Activated CD8-positive, alpha-beta T cell treated with anti-CD3 and anti-CD28 coated beads, Interleukin-2, amount 10 ng/mL, durations not matched to agents 7 days and 5 days (primary cell): ENCODE measurements at regions not wholly inside any gene's neighbourhood (a gene's known extent, or its start where the extent isn't known, plus 50 kb on each side); places are given as distances from the start of the nearest gene placed in this dataset.
A peak's percentile ranks its signal among the peaks of the same experiment; 100 is the strongest.
"Not testable (repeated sequence)": the region's sequence is repeated elsewhere in the genome, so short reads cannot be mapped to it uniquely, and the experiment has no call there.

Experiments
- ATAC-seq: fragments of 150-1000 bp; cut with Tn5 transposase; one replicate; pipeline ENCODE4 v1.10.0; 2021; ENCODE audit warnings: moderate library complexity
- CTCF ChIA-PET: fragments of 350-600 bp; sonication (Branson Sonifier 250); formaldehyde crosslinking; loops from one replicate; lab custom pipeline; 2021; ENCODE audit warnings: antibody characterized with exemption; lab: Charles Lee
- POLR2A ChIA-PET: fragments of 350-600 bp; sonication (Branson Sonifier 250); formaldehyde crosslinking; loops from one replicate; lab custom pipeline; 2021; ENCODE audit warnings: antibody characterized with exemption; lab: Charles Lee
- DNase-seq: peaks from one replicate; pipeline ENCODE4 v3.0.0-alpha.2; 2020
- H3K27ac Mint-ChIP-seq: one replicate; pipeline ENCODE4 v1.8.0; 2021; ENCODE audit warnings: mild to moderate bottlenecking, mixed read lengths
- H3K27me3 Mint-ChIP-seq: one replicate; pipeline ENCODE4 v1.8.0; 2021; ENCODE audit warnings: low read depth, mixed read lengths
- H3K36me3 Mint-ChIP-seq: one replicate; pipeline ENCODE4 v1.8.0; 2021; ENCODE audit warnings: low read depth, mixed read lengths
- H3K4me1 Mint-ChIP-seq: one replicate; pipeline ENCODE4 v1.8.0; 2021; ENCODE audit warnings: low read depth, mixed read lengths
- H3K4me3 Mint-ChIP-seq: one replicate; pipeline ENCODE4 v1.8.0; 2021; ENCODE audit warnings: mild to moderate bottlenecking, mixed read lengths
- H3K9me3 Mint-ChIP-seq: one replicate; pipeline ENCODE4 v1.8.0; 2022; ENCODE audit warnings: mixed read lengths; ENCODE audit not compliant: insufficient read depth

DNA sequence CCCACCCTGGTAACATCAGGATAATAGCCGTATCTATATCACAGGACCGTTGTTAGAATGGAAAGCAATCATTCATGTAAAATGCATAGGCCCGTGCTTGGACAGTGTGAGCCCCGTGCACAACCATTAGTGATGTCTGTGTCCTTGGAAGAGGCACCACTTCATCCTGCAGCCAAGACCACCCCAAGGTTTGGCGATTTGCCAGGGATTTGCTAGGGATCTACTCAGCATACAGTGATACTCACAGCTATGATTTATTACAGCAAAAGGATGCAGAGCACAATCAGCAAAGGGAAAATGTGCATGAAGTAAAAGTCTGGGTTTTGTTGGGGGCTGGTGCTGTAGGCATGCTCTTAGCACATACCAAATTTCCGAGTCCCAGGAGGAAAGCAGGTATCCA is 115.9 kb upstream of the PHACTR3 start:
- H3K36me3 Mint-ChIP-seq, H3K9me3 Mint-ChIP-seq, DNase-seq, ATAC-seq, H3K4me1 Mint-ChIP-seq, H3K27ac Mint-ChIP-seq, POLR2A ChIA-PET, H3K4me3 Mint-ChIP-seq, CTCF ChIA-PET, H3K27me3 Mint-ChIP-seq: not testable (repeated sequence)

DNA sequence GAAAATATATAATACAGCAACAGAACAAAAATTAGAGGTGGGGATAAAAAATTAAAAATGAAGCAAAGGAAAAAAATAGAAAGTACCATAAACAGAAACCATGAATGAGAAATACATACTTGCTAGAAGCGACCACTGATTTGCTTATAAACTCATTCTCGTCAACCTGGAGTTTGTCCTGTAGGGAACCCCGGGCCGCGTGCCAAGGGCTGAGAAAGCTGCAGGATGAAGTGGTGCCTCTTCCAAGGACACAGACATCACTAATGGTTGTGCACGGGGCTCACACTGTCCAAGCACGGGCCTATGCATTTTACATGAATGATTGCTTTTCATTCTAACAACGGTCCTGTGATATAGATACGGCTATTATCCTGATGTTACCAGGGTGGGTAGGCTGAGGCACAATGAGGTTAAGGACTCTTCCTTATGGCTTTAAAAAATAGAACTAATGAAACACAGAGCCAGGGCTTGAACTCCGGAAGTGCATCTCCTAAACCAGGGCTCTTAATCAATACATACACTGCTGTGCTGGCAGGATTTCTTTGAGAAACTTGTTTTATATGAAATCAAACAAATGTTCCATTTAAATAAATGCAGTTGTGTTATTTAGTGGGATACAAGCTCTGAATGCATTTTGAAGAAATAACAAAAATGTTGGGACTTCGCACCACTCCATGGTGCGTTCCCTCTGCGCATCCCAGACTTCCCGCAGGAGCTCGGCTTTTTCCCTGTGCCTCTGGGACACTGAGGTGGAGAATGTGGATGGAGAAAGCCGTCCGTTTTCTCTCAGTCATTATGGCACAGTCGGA is 113.9 kb upstream of the PHACTR3 start:
- H3K27ac Mint-ChIP-seq, ATAC-seq, H3K36me3 Mint-ChIP-seq, DNase-seq, H3K4me1 Mint-ChIP-seq, H3K9me3 Mint-ChIP-seq, H3K27me3 Mint-ChIP-seq, H3K4me3 Mint-ChIP-seq, POLR2A ChIA-PET: not testable (repeated sequence)
- CTCF ChIA-PET, result interaction anchor here (0.7 kb wide), 1 partner anchor 81 kb away, joined by 3 read pairs; no protein-coding TSS in a partner anchor

DNA sequence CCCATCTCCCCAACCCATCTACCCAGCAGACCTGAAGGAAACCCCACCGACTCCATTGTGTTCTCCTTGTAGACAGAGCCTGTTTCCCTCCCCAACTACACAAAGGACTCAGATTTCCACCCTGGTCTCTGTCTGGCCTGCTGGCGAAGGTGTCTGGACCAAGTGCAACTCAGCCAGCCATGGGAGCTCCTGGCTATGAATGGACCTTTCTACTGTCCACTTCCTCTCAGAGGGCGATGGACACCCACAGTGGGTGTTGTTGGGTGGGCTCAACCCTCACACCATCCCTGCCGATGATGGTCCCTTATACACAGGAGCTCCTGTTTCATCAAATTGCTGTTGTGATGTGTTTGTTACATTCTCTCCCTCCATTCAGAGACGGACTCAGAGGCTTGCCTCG is 112.5 kb upstream of the PHACTR3 start:
- H3K27ac Mint-ChIP-seq, result no peak overlapping the region
- DNase-seq (no peak), ATAC-seq (no peak)
- ChIA-PET CTCF (no interaction called here), POLR2A (no interaction called here)
- H3K4me1 Mint-ChIP-seq, result no peaks in the 10 kb centered on the region
- no peaks in the 10 kb centered on the region for H3K27me3 Mint-ChIP-seq
- H3K4me3 Mint-ChIP-seq, result no peak overlapping the region
- no peaks in the 10 kb centered on the region for H3K9me3 Mint-ChIP-seq
- H3K36me3 Mint-ChIP-seq, result no peaks in the 10 kb centered on the region

DNA sequence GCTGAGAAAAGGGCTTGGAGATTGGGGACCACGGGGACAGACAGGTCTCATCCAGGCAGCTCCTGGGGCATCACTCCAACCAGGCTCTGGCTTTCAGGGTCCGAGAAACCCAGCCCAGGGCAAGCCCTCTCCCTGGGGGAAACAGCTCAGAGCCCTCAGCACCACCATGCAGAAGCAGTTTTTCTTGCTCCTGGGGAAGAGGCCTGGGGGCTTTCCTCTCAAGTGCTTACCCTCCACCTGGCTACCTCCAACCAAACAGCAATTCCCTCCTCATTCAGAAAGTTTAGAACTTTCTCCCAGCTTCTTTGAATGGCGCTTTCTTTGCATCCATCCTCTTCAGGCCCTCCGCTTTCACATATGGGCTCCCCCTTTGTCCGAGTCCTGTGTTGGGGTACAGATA is 110.4 kb upstream of the PHACTR3 start:
- H3K4me3 Mint-ChIP-seq, result no peak overlapping the region
- no peaks in the 10 kb centered on the region for H3K9me3 Mint-ChIP-seq
- ATAC-seq (no peak), DNase-seq (no peak)
- peaks cover 1% of the 10 kb centered on the region for H3K27me3 Mint-ChIP-seq
- no peak overlapping the region for H3K27ac Mint-ChIP-seq
- H3K36me3 Mint-ChIP-seq, result no peaks in the 10 kb centered on the region
- POLR2A ChIA-PET, result no interaction called here
- CTCF ChIA-PET, result interaction anchor here (1.0 kb wide), 1 partner anchor 20 kb away, joined by 4 read pairs; no protein-coding TSS in a partner anchor
- no peaks in the 10 kb centered on the region for H3K4me1 Mint-ChIP-seq

DNA sequence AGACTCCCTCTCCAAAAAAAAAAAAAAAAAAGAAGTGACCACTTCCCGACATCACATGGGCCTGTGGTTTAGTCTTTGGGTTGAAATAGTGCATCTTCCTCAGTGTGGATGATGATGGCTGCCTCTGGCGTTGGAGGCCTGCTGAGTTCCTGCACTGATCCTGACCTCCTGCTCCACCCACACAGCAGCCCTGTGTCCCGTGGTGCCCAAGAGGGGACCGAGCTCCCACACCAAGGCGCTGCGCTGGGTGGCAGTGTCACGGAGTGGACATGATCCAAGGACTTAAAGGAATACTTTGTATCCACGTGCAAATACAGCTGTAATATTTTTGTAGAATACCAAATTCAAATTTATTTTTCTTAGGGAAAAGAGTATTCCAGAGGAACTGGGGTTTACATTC is 109.2 kb upstream of the PHACTR3 start:
- no peaks in the 10 kb centered on the region for H3K36me3 Mint-ChIP-seq
- DNase-seq, result no peak
- no peaks in the 10 kb centered on the region for H3K9me3 Mint-ChIP-seq
- no peaks in the 10 kb centered on the region for H3K4me1 Mint-ChIP-seq
- no peak overlapping the region for H3K27ac Mint-ChIP-seq
- H3K27me3 Mint-ChIP-seq, result peaks cover 9% of the 10 kb centered on the region
- no peak for ATAC-seq
- POLR2A ChIA-PET, result no interaction called here
- H3K4me3 Mint-ChIP-seq, result no peak overlapping the region
- CTCF ChIA-PET, result interaction anchor here (0.6 to 2.4 kb wide), 14 partner anchors 8 to 1014 kb away, joined by 3 to 15 read pairs (median 8); no protein-coding TSS in a partner anchor

DNA sequence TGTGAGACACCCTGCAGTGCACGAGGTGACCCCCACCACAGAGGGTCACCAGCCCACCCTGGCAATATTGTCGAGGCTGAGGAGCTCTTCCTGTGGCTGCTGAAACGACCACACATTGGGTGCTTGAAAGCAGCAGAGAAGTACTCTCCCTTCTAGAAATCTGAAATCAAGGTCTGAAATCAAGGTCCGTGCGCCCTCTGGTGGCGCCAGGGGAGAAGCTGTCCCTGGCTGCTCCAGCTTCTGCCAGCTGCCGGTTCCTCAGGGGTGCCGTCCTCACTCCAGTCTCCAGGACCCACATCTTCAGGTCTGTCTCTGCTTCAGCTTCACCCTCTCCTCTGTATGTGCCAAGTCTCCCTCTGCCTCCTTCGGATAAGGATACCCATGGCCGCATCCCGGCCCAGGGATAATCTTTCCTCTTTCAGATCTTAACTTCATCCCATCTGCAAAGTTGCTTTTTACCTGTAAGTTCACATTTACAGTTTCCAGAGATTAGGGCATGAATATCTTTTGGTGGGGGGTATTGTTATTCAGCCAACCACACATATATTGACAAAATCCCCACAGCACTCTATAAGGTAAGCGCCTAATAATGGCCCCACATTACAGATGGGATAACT is 108.3 kb upstream of the PHACTR3 start:
- H3K27me3 Mint-ChIP-seq, result peaks cover 13% of the 10 kb centered on the region
- no peaks in the 10 kb centered on the region for H3K36me3 Mint-ChIP-seq
- POLR2A ChIA-PET, result no interaction called here

DNA sequence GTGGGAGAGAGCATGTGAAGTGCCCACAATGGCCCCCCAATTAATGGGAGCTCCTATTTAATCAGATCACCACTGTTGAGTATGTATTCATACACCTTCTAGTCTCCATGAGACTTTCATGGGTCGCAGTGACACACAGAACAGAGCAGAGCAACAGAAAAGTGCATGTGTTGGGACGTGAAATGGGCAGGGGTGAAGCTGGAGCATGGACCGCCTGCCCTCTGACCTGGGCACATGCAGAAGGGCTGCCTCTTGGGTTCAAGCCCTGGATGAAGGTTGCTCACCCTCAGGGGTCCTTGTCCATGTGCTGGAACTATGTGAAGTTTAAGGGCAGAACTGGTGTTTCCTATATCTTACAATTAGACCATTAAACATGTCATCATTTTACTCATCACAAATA is 106.0 kb upstream of the PHACTR3 start:
- Mint-ChIP-seq H3K4me3 (no peak overlapping the region), H3K9me3 (no peaks in the 10 kb centered on the region), H3K27me3 (peaks cover 15% of the 10 kb centered on the region), H3K36me3 (no peaks in the 10 kb centered on the region), H3K27ac (no peak overlapping the region), H3K4me1 (no peaks in the 10 kb centered on the region)
- CTCF ChIA-PET, result interaction anchor here (1.1 kb wide), 1 partner anchor 1017 kb away, joined by 3 read pairs; no protein-coding TSS in a partner anchor
- POLR2A ChIA-PET, result no interaction called here
- no peak for ATAC-seq
- no peak for DNase-seq

More for the DNA sequence above, 108.3 kb upstream of the PHACTR3 start:
- CTCF ChIA-PET, result interaction anchor here (0.7 to 2.4 kb wide), 22 partner anchors 9 to 1015 kb away, joined by 3 to 15 read pairs (median 6); no protein-coding TSS in a partner anchor
- DNase-seq (peak; percentile 78), ATAC-seq (peak; percentile 76)
- no peaks in the 10 kb centered on the region for H3K9me3 Mint-ChIP-seq
- no peaks in the 10 kb centered on the region for H3K4me1 Mint-ChIP-seq
- no peak overlapping the region for H3K27ac Mint-ChIP-seq
- H3K4me3 Mint-ChIP-seq, result no peak overlapping the region

DNA sequence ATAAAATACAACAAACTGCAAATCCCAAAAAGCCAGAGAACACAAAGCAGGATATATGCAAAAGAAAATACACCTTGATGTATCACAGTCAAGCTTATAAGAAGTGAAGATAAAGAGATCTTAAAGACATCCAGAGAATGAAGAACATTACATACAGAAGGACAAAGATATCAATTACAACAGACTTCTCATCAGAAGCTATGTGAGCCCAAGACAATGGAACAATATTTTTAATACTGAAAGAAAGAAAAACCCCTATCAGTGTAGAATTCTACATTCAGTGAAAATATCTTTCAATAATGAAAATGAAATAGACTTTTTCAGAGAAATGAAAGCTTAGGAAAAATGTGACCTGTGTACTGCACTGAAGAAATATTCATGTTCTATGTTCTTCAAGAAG is 104.5 kb upstream of the PHACTR3 start:
- H3K9me3 Mint-ChIP-seq, result no peaks in the 10 kb centered on the region

DNA sequence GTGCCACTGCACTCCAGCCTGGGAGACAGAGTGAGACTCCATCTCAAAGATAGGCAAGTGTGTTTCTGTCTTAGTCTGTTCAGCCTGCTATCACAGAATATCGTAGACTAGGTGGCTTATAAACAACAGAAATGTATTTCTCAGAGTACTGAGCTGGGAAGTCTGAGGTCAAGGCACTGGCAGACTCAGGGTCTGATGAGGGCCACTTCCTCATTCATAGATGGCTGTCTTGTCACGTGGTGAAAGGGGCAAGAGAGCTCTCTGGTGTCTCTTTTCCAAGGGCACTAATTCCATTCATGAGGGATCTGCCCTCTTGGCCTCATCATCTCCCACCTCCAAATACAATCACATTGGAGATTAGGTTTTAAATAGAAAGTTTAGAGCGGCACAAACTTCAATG is 95.6 kb upstream of the PHACTR3 start:
- Mint-ChIP-seq H3K27me3 (peaks cover 20% of the 10 kb centered on the region), H3K4me3 (no peak overlapping the region), H3K27ac (no peak overlapping the region), H3K36me3 (no peaks in the 10 kb centered on the region), H3K4me1 (no peaks in the 10 kb centered on the region), H3K9me3 (no peaks in the 10 kb centered on the region)
- DNase-seq, result no peak
- ATAC-seq, result no peak
- CTCF ChIA-PET, result interaction anchor here (2.4 kb wide), 1 partner anchor 13 kb away, joined by 8 read pairs; no protein-coding TSS in a partner anchor
- POLR2A ChIA-PET, result no interaction called here

More for the DNA sequence above, 104.5 kb upstream of the PHACTR3 start:
- DNase-seq (no peak), ATAC-seq (no peak)
- Mint-ChIP-seq H3K4me3 (no peak overlapping the region), H3K27ac (no peak overlapping the region), H3K27me3 (peaks cover 15% of the 10 kb centered on the region), H3K36me3 (no peaks in the 10 kb centered on the region), H3K4me1 (no peaks in the 10 kb centered on the region)
- ChIA-PET POLR2A (no interaction called here), CTCF (interaction anchor here (0.8 to 1.2 kb wide), 2 partner anchors 21 to 27 kb away, joined by 3 read pairs; no protein-coding TSS in a partner anchor)

DNA sequence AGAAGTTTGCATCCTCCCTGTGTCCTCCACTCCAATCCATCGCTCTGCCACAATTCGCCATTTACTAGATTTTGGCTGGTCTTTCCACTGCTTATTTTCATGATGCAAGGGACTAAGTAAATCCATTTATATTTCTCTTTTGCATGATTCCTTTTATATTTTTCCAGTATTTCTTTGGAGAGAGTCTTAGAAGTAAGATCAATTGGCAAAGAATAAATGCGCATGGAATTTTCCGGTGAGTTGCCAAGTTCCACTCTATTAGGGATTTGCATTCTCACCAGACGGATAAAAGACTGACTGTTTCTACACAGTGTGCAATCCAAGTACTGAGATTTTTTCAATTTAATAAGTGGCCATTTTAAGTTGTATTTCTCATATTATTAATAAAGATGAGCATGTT is 91.7 kb upstream of the PHACTR3 start:
- Mint-ChIP-seq H3K4me3 (no peak overlapping the region), H3K4me1 (no peaks in the 10 kb centered on the region), H3K36me3 (no peaks in the 10 kb centered on the region), H3K27me3 (peaks cover 34% of the 10 kb centered on the region), H3K9me3 (no peaks in the 10 kb centered on the region), H3K27ac (no peak overlapping the region)
- ATAC-seq (no peak), DNase-seq (no peak)
- POLR2A ChIA-PET, result no interaction called here
- CTCF ChIA-PET, result no interaction called here

DNA sequence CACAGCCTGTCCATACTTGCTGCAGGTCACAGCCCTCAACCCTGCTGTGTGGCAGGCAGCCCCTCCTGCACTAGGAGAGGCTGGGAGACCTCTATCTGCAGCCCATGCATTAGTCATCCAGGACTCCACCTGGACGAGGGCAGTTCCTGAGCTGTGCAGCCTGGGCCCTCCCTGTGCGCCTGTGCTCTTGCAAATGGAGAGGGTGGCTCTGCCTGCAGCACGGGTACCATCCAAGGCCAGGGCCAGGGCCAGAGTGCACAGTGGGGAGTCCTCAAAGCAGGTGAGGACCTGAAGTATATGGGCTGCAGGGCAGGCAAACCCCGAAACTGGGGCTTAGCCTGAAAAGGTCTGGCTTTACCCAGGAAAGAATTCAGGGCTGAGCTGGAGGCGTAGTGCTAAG is 89.8 kb upstream of the PHACTR3 start:
- no peak for DNase-seq
- Mint-ChIP-seq H3K27ac (no peak overlapping the region), H3K36me3 (no peaks in the 10 kb centered on the region), H3K4me3 (no peak overlapping the region), H3K9me3 (no peaks in the 10 kb centered on the region), H3K27me3 (peaks cover 37% of the 10 kb centered on the region), H3K4me1 (no peaks in the 10 kb centered on the region)
- ATAC-seq, result no peak
- POLR2A ChIA-PET, result no interaction called here
- CTCF ChIA-PET, result no interaction called here
